ENCODE measurements at regions not wholly inside any gene's neighbourhood (a gene's known extent, or its start where the extent isn't known, plus 50 kb on each side); places are given as distances from the start of the nearest gene placed in this dataset.

- Mint-ChIP-seq H3K4me1 (ENCODE audit: low read depth) (no peaks in the 10 kb centered on the region), H3K36me3 (ENCODE audit: low read depth) (no peaks in the 10 kb centered on the region), H3K9me3 (peaks cover 10% of the 10 kb centered on the region), H3K27ac (no peak overlapping the region), H3K4me3 (no peak overlapping the region), H3K27me3 (ENCODE audit: insufficient read depth) (no peaks in the 10 kb centered on the region)
- DNase-seq (ENCODE audit: low spot score), result no peak
- intact Hi-C loops (cut with micrococcal nuclease), result no loop called here
Measured at GRCh38 chr4:160202802-160203201, 1099.9 kb downstream of the RAPGEF2 start.

GRCh38 chr4:160212078-160212477, 1109.2 kb downstream of the RAPGEF2 start:
- Mint-ChIP-seq H3K27ac (no peak overlapping the region), H3K36me3 (ENCODE audit: low read depth) (no peaks in the 10 kb centered on the region), H3K27me3 (ENCODE audit: insufficient read depth) (no peaks in the 10 kb centered on the region), H3K4me3 (no peak overlapping the region), H3K9me3 (peaks cover 10% of the 10 kb centered on the region), H3K4me1 (ENCODE audit: low read depth) (no peaks in the 10 kb centered on the region)
- DNase-seq (ENCODE audit: low spot score), result no peak
- intact Hi-C loops (cut with micrococcal nuclease), result no loop called here

GRCh38 chr4:160213366-160213765, 1110.5 kb downstream of the RAPGEF2 start:
- intact Hi-C loops (cut with micrococcal nuclease), result no loop called here
- DNase-seq (ENCODE audit: low spot score), result no peak
- Mint-ChIP-seq H3K4me3 (no peak overlapping the region), H3K27ac (no peak overlapping the region), H3K27me3 (ENCODE audit: insufficient read depth) (no peaks in the 10 kb centered on the region), H3K36me3 (ENCODE audit: low read depth) (no peaks in the 10 kb centered on the region), H3K9me3 (peaks cover 16% of the 10 kb centered on the region), H3K4me1 (ENCODE audit: low read depth) (no peaks in the 10 kb centered on the region)

GRCh38 chr4:160217352-160217751, 1114.5 kb downstream of the RAPGEF2 start:
- no peak overlapping the region for H3K27ac Mint-ChIP-seq
- no peaks in the 10 kb centered on the region for H3K36me3 Mint-ChIP-seq (ENCODE audit: low read depth)
- DNase-seq (ENCODE audit: low spot score), result no peak
- intact Hi-C loops (cut with micrococcal nuclease), result no loop called here
- peaks cover 25% of the 10 kb centered on the region for H3K9me3 Mint-ChIP-seq
- no peak overlapping the region for H3K4me3 Mint-ChIP-seq
- no peaks in the 10 kb centered on the region for H3K27me3 Mint-ChIP-seq (ENCODE audit: insufficient read depth)
- no peaks in the 10 kb centered on the region for H3K4me1 Mint-ChIP-seq (ENCODE audit: low read depth)

GRCh38 chr4:160224049-160224448, 1121.2 kb downstream of the RAPGEF2 start:
- Mint-ChIP-seq H3K27ac (no peak overlapping the region), H3K4me3 (no peak overlapping the region), H3K9me3 (peaks cover 13% of the 10 kb centered on the region), H3K27me3 (ENCODE audit: insufficient read depth) (no peaks in the 10 kb centered on the region), H3K36me3 (ENCODE audit: low read depth) (no peaks in the 10 kb centered on the region), H3K4me1 (ENCODE audit: low read depth) (no peaks in the 10 kb centered on the region)
- DNase-seq (ENCODE audit: low spot score), result no peak
- intact Hi-C loops (cut with micrococcal nuclease), result no loop called here

GRCh38 chr4:160233141-160233540, 1130.3 kb downstream of the RAPGEF2 start:
- no peaks in the 10 kb centered on the region for H3K36me3 Mint-ChIP-seq (ENCODE audit: low read depth)
- H3K4me3 Mint-ChIP-seq, result no peak overlapping the region
- no peaks in the 10 kb centered on the region for H3K27me3 Mint-ChIP-seq (ENCODE audit: insufficient read depth)
- intact Hi-C loops (cut with micrococcal nuclease), result no loop called here
- H3K9me3 Mint-ChIP-seq, result no peaks in the 10 kb centered on the region
- no peaks in the 10 kb centered on the region for H3K4me1 Mint-ChIP-seq (ENCODE audit: low read depth)
- DNase-seq (ENCODE audit: low spot score), result no peak
- H3K27ac Mint-ChIP-seq, result no peak overlapping the region

GRCh38 chr4:160235285-160235684, 1132.4 kb downstream of the RAPGEF2 start:
- Mint-ChIP-seq H3K4me3 (no peak overlapping the region), H3K36me3 (ENCODE audit: low read depth) (no peaks in the 10 kb centered on the region), H3K9me3 (no peaks in the 10 kb centered on the region), H3K27me3 (ENCODE audit: insufficient read depth) (peaks cover 1% of the 10 kb centered on the region), H3K4me1 (ENCODE audit: low read depth) (no peaks in the 10 kb centered on the region), H3K27ac (no peak overlapping the region)
- intact Hi-C loops (cut with micrococcal nuclease), result no loop called here
- no peak for DNase-seq (ENCODE audit: low spot score)

GRCh38 chr4:160235771-160236170, 1132.9 kb downstream of the RAPGEF2 start:
- no peaks in the 10 kb centered on the region for H3K4me1 Mint-ChIP-seq (ENCODE audit: low read depth)
- H3K27me3 Mint-ChIP-seq (ENCODE audit: insufficient read depth), result peaks cover 1% of the 10 kb centered on the region
- intact Hi-C loops (cut with micrococcal nuclease), result no loop called here
- no peak overlapping the region for H3K27ac Mint-ChIP-seq
- no peak for DNase-seq (ENCODE audit: low spot score)
- H3K9me3 Mint-ChIP-seq, result no peaks in the 10 kb centered on the region
- H3K4me3 Mint-ChIP-seq, result no peak overlapping the region
- no peaks in the 10 kb centered on the region for H3K36me3 Mint-ChIP-seq (ENCODE audit: low read depth)

GRCh38 chr4:160238790-160239189, 1135.9 kb downstream of the RAPGEF2 start:
- intact Hi-C loops (cut with micrococcal nuclease), result no loop called here
- Mint-ChIP-seq H3K36me3 (ENCODE audit: low read depth) (no peaks in the 10 kb centered on the region), H3K27ac (no peak overlapping the region)

GRCh38 chr4:160247091-160247656, 1144.3 kb downstream of the RAPGEF2 start:
- H3K27me3 Mint-ChIP-seq (ENCODE audit: insufficient read depth), result no peaks in the 10 kb centered on the region
- no peak overlapping the region for H3K4me3 Mint-ChIP-seq
- no peaks in the 10 kb centered on the region for H3K9me3 Mint-ChIP-seq
- no peak overlapping the region for H3K27ac Mint-ChIP-seq
- intact Hi-C loops (cut with micrococcal nuclease), result no loop called here
- H3K36me3 Mint-ChIP-seq (ENCODE audit: low read depth), result no peaks in the 10 kb centered on the region
- H3K4me1 Mint-ChIP-seq (ENCODE audit: low read depth), result no peaks in the 10 kb centered on the region
- no peak for DNase-seq (ENCODE audit: low spot score)

More at GRCh38 chr4:160238790-160239189, 1135.9 kb downstream of the RAPGEF2 start:
- DNase-seq (ENCODE audit: low spot score), result no peak
- H3K4me1 Mint-ChIP-seq (ENCODE audit: low read depth), result no peaks in the 10 kb centered on the region
- H3K9me3 Mint-ChIP-seq, result no peaks in the 10 kb centered on the region
- no peak overlapping the region for H3K4me3 Mint-ChIP-seq
- H3K27me3 Mint-ChIP-seq (ENCODE audit: insufficient read depth), result peaks cover 1% of the 10 kb centered on the region

GRCh38 chr4:160251522-160252170, 1148.8 kb downstream of the RAPGEF2 start:
- intact Hi-C loops (cut with micrococcal nuclease), result no loop called here
- Mint-ChIP-seq H3K4me3 (no peak overlapping the region), H3K4me1 (ENCODE audit: low read depth) (no peaks in the 10 kb centered on the region), H3K36me3 (ENCODE audit: low read depth) (no peaks in the 10 kb centered on the region), H3K9me3 (peaks cover 2% of the 10 kb centered on the region), H3K27ac (no peak overlapping the region), H3K27me3 (ENCODE audit: insufficient read depth) (no peaks in the 10 kb centered on the region)
- no peak for DNase-seq (ENCODE audit: low spot score)

GRCh38 chr4:160257318-160257717, 1154.4 kb downstream of the RAPGEF2 start:
- Mint-ChIP-seq H3K36me3 (ENCODE audit: low read depth) (no peaks in the 10 kb centered on the region), H3K9me3 (peaks cover 4% of the 10 kb centered on the region), H3K27me3 (ENCODE audit: insufficient read depth) (no peaks in the 10 kb centered on the region), H3K4me1 (ENCODE audit: low read depth) (no peaks in the 10 kb centered on the region), H3K27ac (no peak overlapping the region), H3K4me3 (no peak overlapping the region)
- DNase-seq (ENCODE audit: low spot score), result no peak
- intact Hi-C loops (cut with micrococcal nuclease), result no loop called here

- DNase-seq (ENCODE audit: low spot score), result no peak
- Mint-ChIP-seq H3K27ac (no peak overlapping the region), H3K4me3 (no peak overlapping the region), H3K27me3 (ENCODE audit: insufficient read depth) (no peaks in the 10 kb centered on the region), H3K36me3 (ENCODE audit: low read depth) (no peaks in the 10 kb centered on the region), H3K9me3 (peaks cover 4% of the 10 kb centered on the region), H3K4me1 (ENCODE audit: low read depth) (no peaks in the 10 kb centered on the region)
- intact Hi-C loops (cut with micrococcal nuclease), result no loop called here
Measured at GRCh38 chr4:160265014-160265413, 1162.1 kb downstream of the RAPGEF2 start.

- Mint-ChIP-seq H3K27me3 (ENCODE audit: insufficient read depth) (no peaks in the 10 kb centered on the region), H3K27ac (no peak overlapping the region), H3K9me3 (peaks cover 6% of the 10 kb centered on the region), H3K4me1 (ENCODE audit: low read depth) (no peaks in the 10 kb centered on the region), H3K4me3 (no peak overlapping the region), H3K36me3 (ENCODE audit: low read depth) (no peaks in the 10 kb centered on the region)
- no peak for DNase-seq (ENCODE audit: low spot score)
- intact Hi-C loops (cut with micrococcal nuclease), result no loop called here
Measured at GRCh38 chr4:160265836-160266235, 1163.0 kb downstream of the RAPGEF2 start.

Measured in activated T-helper 1 cell treated with anti-CD3 and anti-CD28 coated beads, Interleukin-12 subunit alpha, Interleukin-12 subunit beta, Interleukin-2, Interleukin-4 antibody, amounts not matched to agents 30 ng/mL and 10 ng/mL and 1 ng/mL, durations not matched to agents 14 hours and 24 hours and 36 hours (primary cell).